ENCODE measurements at regions not wholly inside any gene's neighbourhood (a gene's known extent, or its start where the extent isn't known, plus 50 kb on each side); places are given as distances from the start of the nearest gene placed in this dataset.

GRCh38 chr6:21922086-21922485 is 328.5 kb downstream of the SOX4 start:
- TF ChIP-seq EP300 (IDR thresholded peaks at IDR 0.05): no peak
- TF ChIP-seq, protein P1, sequence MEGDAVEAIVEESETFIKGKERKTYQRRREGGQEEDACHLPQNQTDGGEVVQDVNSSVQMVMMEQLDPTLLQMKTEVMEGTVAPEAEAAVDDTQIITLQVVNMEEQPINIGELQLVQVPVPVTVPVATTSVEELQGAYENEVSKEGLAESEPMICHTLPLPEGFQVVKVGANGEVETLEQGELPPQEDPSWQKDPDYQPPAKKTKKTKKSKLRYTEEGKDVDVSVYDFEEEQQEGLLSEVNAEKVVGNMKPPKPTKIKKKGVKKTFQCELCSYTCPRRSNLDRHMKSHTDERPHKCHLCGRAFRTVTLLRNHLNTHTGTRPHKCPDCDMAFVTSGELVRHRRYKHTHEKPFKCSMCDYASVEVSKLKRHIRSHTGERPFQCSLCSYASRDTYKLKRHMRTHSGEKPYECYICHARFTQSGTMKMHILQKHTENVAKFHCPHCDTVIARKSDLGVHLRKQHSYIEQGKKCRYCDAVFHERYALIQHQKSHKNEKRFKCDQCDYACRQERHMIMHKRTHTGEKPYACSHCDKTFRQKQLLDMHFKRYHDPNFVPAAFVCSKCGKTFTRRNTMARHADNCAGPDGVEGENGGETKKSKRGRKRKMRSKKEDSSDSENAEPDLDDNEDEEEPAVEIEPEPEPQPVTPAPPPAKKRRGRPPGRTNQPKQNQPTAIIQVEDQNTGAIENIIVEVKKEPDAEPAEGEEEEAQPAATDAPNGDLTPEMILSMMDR (IDR thresholded peaks at IDR 0.05): no peak
- TF ChIP-seq POLR2A (IDR thresholded peaks at IDR 0.05): no peak

GRCh38 chr6:21924002-21924401 is 330.5 kb downstream of the SOX4 start:
- Histone ChIP-seq H3K27me3 (no peaks in the 10 kb centered on the region), H3K4me1 (no peaks in the 10 kb centered on the region), H3K27ac (no peak overlapping the region), H3K36me3 (no peaks in the 10 kb centered on the region), H3K9me3 (no peaks in the 10 kb centered on the region), H3K4me3 (no peak overlapping the region)
- DNase-seq (ENCODE audit: low spot score in 2 of 2): no peak
- 73 to 75% methylated on average over 3 of the region's 3 CpGs for WGBS, 2 donors
- TF ChIP-seq, protein P1 (IDR thresholded peaks at IDR 0.05): no peak
- TF ChIP-seq EP300 (IDR thresholded peaks at IDR 0.05): no peak
- no peak for TF ChIP-seq POLR2A (IDR thresholded peaks at IDR 0.05)

More at GRCh38 chr6:21922086-21922485, 328.5 kb downstream of the SOX4 start:
- H3K36me3 ChIP-seq: no peaks in the 10 kb centered on the region
- 36 to 40% methylated on average over 2 of the region's 2 CpGs for WGBS, 2 donors
- no peaks in the 10 kb centered on the region for H3K4me1 ChIP-seq
- no peak for DNase-seq (ENCODE audit: low spot score in 2 of 2)
- H3K9me3 ChIP-seq: no peaks in the 10 kb centered on the region
- no peak overlapping the region for H3K27ac ChIP-seq
- no peaks in the 10 kb centered on the region for H3K27me3 ChIP-seq
- no peak overlapping the region for H3K4me3 ChIP-seq

- Histone ChIP-seq H3K4me3 (no peak overlapping the region), H3K9me3 (peaks cover 0 to 18% (median 2%) of the 10 kb centered on the region in 4 donors), H3K36me3 (peaks cover 0 to 8% (median 0%) of the 10 kb centered on the region in 3 donors), H3K27ac (no peak overlapping the region), H3K4me1 (no peaks in the 10 kb centered on the region), H3K27me3 (no peaks in the 10 kb centered on the region)
- no peak for DNase-seq (ENCODE audit: low spot score in 2 of 2)
- WGBS, 2 donors: 46 to 55% methylated on average over 3 of the region's 3 CpGs
- TF ChIP-seq, protein P1 (IDR thresholded peaks at IDR 0.05): no peak
- TF ChIP-seq EP300 (IDR thresholded peaks at IDR 0.05) (no peak), POLR2A (IDR thresholded peaks at IDR 0.05) (no peak)
These were observed 335.3 kb downstream of the SOX4 start for GRCh38 chr6:21928827-21929226.

DNA sequence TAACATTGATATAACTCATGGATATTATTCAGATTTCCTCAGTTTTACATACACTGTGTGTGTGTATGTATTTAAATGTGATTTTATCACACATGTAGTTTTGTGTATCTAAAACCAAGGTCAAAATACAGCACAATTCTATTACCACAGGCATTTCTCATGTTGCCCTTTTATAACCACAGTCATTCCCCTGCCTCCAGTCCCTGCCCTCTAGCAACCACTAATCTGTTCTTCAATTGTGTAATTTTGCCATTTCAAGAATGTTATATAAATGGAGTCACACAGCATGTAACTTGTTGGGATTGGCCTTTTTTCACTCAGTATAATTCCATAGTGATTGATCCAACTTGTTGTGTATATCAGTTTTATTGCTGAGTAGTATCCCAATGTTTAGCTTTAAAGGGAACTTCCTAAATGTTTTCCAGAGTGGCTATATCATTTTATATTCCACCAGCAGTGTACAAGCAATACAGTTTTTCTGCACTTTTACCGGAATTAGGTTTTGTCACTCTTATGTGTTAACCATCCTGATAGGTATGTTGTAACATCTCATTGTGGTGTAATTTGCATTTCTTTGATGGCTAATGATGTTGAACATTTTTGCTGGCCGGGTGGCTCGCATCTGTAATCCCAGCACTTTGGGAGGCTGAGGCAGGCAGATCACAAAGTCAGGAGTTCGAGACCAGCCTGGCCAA is 338.2 kb downstream of the SOX4 start:
- TF ChIP-seq POLR2A (IDR thresholded peaks at IDR 0.05): no peak
- TF ChIP-seq EP300 (IDR thresholded peaks at IDR 0.05): no peak
- TF ChIP-seq, protein P1 (IDR thresholded peaks at IDR 0.05): no peak
- no peaks in the 10 kb centered on the region for H3K27me3 ChIP-seq
- H3K27ac ChIP-seq: no peak overlapping the region
- H3K4me1 ChIP-seq: no peaks in the 10 kb centered on the region
- WGBS, 2 donors: 95 to 97% methylated on average over 4 of the region's 4 CpGs
- H3K4me3 ChIP-seq: no peak overlapping the region
- no peak for DNase-seq (ENCODE audit: low spot score in 2 of 2)
- H3K9me3 ChIP-seq: peaks cover 0 to 18% (median 2%) of the 10 kb centered on the region in 4 donors
- H3K36me3 ChIP-seq: peaks cover 0 to 8% (median 0%) of the 10 kb centered on the region in 3 donors

DNA sequence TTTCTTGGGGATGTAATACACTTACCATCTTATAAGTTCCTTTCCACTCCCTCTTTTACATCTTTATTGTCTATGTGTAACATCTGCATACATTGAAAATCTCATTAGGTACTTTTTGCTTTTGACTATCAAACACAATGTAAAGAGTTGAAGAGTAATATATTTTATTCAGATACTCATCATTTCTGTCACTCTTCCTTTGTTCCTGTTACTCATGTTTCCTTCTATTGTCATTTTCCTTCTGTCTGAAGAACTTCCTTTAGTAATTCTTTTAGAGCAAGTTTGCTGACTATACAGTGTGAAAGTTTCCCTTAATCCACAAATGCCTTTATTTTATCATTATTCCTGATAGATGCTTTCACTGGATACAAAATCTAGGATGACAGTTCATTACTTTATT is 339.8 kb downstream of the SOX4 start:
- DNase-seq (ENCODE audit: low spot score in 2 of 2): no peak
- Histone ChIP-seq H3K9me3 (peaks cover 0 to 18% (median 2%) of the 10 kb centered on the region in 4 donors), H3K27me3 (no peaks in the 10 kb centered on the region), H3K27ac (no peak overlapping the region), H3K4me1 (no peaks in the 10 kb centered on the region), H3K4me3 (no peak overlapping the region), H3K36me3 (peaks cover 0 to 8% (median 0%) of the 10 kb centered on the region in 3 donors)
- TF ChIP-seq, protein P1 (IDR thresholded peaks at IDR 0.05): no peak
- no peak for TF ChIP-seq POLR2A (IDR thresholded peaks at IDR 0.05)
- no peak for TF ChIP-seq EP300 (IDR thresholded peaks at IDR 0.05)
